GM12892 (cell line): ENCODE measurements at regions not wholly inside any gene's neighbourhood (a gene's known extent, or its start where the extent isn't known, plus 50 kb on each side); places are given as distances from the start of the nearest gene placed in this dataset.
"Not testable (repeated sequence)": the region's sequence is repeated elsewhere in the genome, so short reads cannot be mapped to it uniquely, and the experiment has no call there.

Experiments used
- POLR2A ChIP-seq: IDR thresholded peaks from 2 replicates; pipeline ENCODE4 v1.6.1; 2011; ENCODE audit warnings: low read depth, low read length, control low read depth
- TAF1 ChIP-seq: IDR thresholded peaks from 2 replicates; pipeline ENCODE4 v1.6.1; 2011; ENCODE audit warnings: low read depth, mild to moderate bottlenecking, control low read depth, low read length, borderline replicate concordance

DNA sequence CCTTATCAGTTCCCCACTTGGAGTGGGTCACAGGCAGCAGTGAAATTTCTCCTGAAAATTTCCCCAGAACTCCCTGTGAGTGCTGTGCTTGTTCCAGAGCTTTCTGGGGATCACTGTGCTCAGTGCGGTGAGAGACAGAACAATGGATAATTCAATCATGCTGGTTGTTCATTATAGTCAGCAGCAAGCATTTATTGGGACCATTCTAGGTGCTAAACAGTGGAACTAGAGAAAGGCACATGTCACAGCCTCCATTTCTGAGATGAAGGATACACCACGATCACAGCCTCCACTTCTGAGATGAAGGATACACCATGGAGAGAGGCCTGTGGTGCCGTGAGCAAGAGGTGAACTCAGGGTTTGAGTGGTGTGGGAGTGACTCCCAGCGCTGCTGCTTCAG lies 92.8 kb downstream of the TRIM69 start:
- TF ChIP-seq TAF1, POLR2A: not testable (repeated sequence)
